GM18526 (cell line): ENCODE measurements at regions not wholly inside any gene's neighbourhood (a gene's known extent, or its start where the extent isn't known, plus 50 kb on each side); places are given as distances from the start of the nearest gene placed in this dataset.

Experiments
- POLR2A ChIP-seq: IDR thresholded peaks from 3 replicates; pipeline ENCODE4 v1.6.1; 2011; ENCODE audit not compliant: insufficient read length; ENCODE audit errors: extremely low read depth

GRCh38 chr6:236519-236918, 55.8 kb upstream of the DUSP22 start:
- TF ChIP-seq POLR2A, result no peak

DNA sequence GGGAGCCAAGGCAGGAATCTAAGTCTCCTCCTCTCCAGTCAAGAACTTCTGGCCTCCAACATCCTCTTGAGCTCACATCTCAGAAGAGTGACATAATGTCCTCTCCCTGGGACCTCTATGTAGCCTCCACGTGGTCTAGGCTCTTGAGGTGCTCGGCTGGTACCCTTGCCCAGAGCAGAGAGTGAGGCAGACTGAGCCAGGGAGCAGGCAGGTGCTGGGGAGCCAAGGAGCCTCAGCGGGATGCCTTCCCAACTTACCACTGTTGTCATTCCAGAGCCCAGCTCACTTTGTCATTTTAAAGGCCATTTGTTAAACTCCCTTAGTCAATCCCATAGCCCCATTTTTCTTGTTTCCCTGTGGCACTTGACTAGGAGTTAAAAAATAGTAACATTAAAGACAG, 52.1 kb upstream of the DUSP22 start:
- TF ChIP-seq POLR2A, result no peak

GRCh38 chr6:241336-241865, 50.9 kb upstream of the DUSP22 start:
- TF ChIP-seq POLR2A, result no peak
